HG03469 (cell line): ENCODE measurements at regions not wholly inside any gene's neighbourhood (a gene's known extent, or its start where the extent isn't known, plus 50 kb on each side); places are given as distances from the start of the nearest gene placed in this dataset.
"Not testable (repeated sequence)": the region's sequence is repeated elsewhere in the genome, so short reads cannot be mapped to it uniquely, and the experiment has no call there.

Experiments used
- ATAC-seq: cut with Tn5 transposase; IDR thresholded peaks from one replicate; pipeline ENCODE4 v1.9.1; 2021; ENCODE audit warnings: mild to moderate bottlenecking, moderate library complexity, moderate number of reproducible peaks; ENCODE audit not compliant: unreplicated experiment

- no peak for ATAC-seq
These were observed 796.3 kb upstream of the RAG2 start for GRCh38 chr11:37394236-37394870.

GRCh38 chr11:37391615-37392014 is 793.6 kb upstream of the RAG2 start:
- no peak for ATAC-seq

GRCh38 chr11:37390576-37391083 is 792.6 kb upstream of the RAG2 start:
- no peak for ATAC-seq

- no peak for ATAC-seq
These were observed 780.9 kb upstream of the RAG2 start for GRCh38 chr11:37378958-37379357.

GRCh38 chr11:37372667-37373066 is 774.6 kb upstream of the RAG2 start:
- ATAC-seq: no peak

- no peak for ATAC-seq
These were observed 773.4 kb upstream of the RAG2 start for GRCh38 chr11:37371346-37371970.

- no peak for ATAC-seq
These were observed 772.8 kb upstream of the RAG2 start for GRCh38 chr11:37370817-37371216.

- no peak for ATAC-seq
These were observed 766.3 kb upstream of the RAG2 start for GRCh38 chr11:37364246-37364839.

GRCh38 chr11:37353192-37353591 is 755.2 kb upstream of the RAG2 start:
- ATAC-seq: no peak

- ATAC-seq: no peak
These were observed 754.4 kb upstream of the RAG2 start for GRCh38 chr11:37352485-37352884.

- ATAC-seq: no peak
These were observed 745.3 kb upstream of the RAG2 start for GRCh38 chr11:37343290-37343689.

GRCh38 chr11:37336401-37336800 is 738.4 kb upstream of the RAG2 start:
- ATAC-seq: no peak

GRCh38 chr11:37333345-37333744 is 735.3 kb upstream of the RAG2 start:
- no peak for ATAC-seq

- no peak for ATAC-seq
These were observed 725.8 kb upstream of the RAG2 start for GRCh38 chr11:37323843-37324242.

- no peak for ATAC-seq
These were observed 724.5 kb upstream of the RAG2 start for GRCh38 chr11:37322333-37323194.

- ATAC-seq: no peak
These were observed 722.9 kb upstream of the RAG2 start for GRCh38 chr11:37320921-37321320.

GRCh38 chr11:37317803-37318202 is 719.8 kb upstream of the RAG2 start:
- no peak for ATAC-seq

- ATAC-seq: no peak
These were observed 715.2 kb upstream of the RAG2 start for GRCh38 chr11:37313266-37313665.

- no peak for ATAC-seq
These were observed 708.5 kb upstream of the RAG2 start for GRCh38 chr11:37306563-37306962.

GRCh38 chr11:37301405-37301804 is 703.4 kb upstream of the RAG2 start:
- not testable (repeated sequence) for ATAC-seq

GRCh38 chr11:37298173-37298572 is 700.1 kb upstream of the RAG2 start:
- no peak for ATAC-seq
